Keratinocyte (primary cell): ENCODE measurements at regions not wholly inside any gene's neighbourhood (a gene's known extent, or its start where the extent isn't known, plus 50 kb on each side); places are given as distances from the start of the nearest gene placed in this dataset.

Experiments
- DNase-seq: peaks from one replicate; pipeline ENCODE4 v3.0.0-alpha.2; 2011; ENCODE audit warnings: low read depth, missing footprints, low spot score
- FAIRE-seq: peaks from 2 replicates; lab custom pipeline; 2011; peaks lifted over from hg19 to GRCh38; lab: Jason Lieb, UNC
- H2AFZ ChIP-seq: 2 replicates; pipeline ENCODE4 v1.6.0; 2012; ENCODE audit warnings: low read length, control low read depth, inconsistent platforms; ENCODE audit not compliant: control insufficient read depth
- H3K27ac ChIP-seq: 2 replicates; pipeline ENCODE4 v1.5.1; 2011; ENCODE audit warnings: low read length; ENCODE audit not compliant: control insufficient read depth, insufficient read depth
- H3K27me3 ChIP-seq: 3 replicates; pipeline ENCODE4 v1.6.0; 2011; ENCODE audit warnings: low read length; ENCODE audit not compliant: control insufficient read depth, insufficient read depth; ENCODE audit errors: extremely low read depth
- H3K36me3 ChIP-seq, 2 experiments: 2 replicates in 1 of 2; 3 replicates in 1 of 2; pipeline ENCODE4 v1.5.1; 2011; ENCODE audit warnings: low read length in 2 of 2, mild to moderate bottlenecking in 1 of 2; ENCODE audit not compliant: control insufficient read depth in 2 of 2, insufficient read depth in 2 of 2; ENCODE audit errors: extremely low read depth in 1 of 2
- H3K4me1 ChIP-seq: 3 replicates; pipeline ENCODE4 v1.5.1; 2011; ENCODE audit warnings: low read length; ENCODE audit not compliant: control insufficient read depth, insufficient read depth; ENCODE audit errors: extremely low read depth
- H3K4me2 ChIP-seq: 3 replicates; pipeline ENCODE4 v1.6.0; 2011; ENCODE audit warnings: low read depth, low read length; ENCODE audit not compliant: control insufficient read depth, insufficient read depth; ENCODE audit errors: extremely low read depth
- H3K4me3 ChIP-seq, 3 experiments: fragments of 200-600 bp in 1 of 3; sonication (generic) in 1 of 3; 2 replicates in 2 of 3; 3 replicates in 1 of 3; pipeline ENCODE4 v1.5.1; 2011 to 2016; ENCODE audit warnings: low read length in 3 of 3, mild to moderate bottlenecking in 3 of 3, control low read depth in 2 of 3, inconsistent platforms in 1 of 3, low read depth in 1 of 3, mixed read lengths in 1 of 3, mixed run types in 1 of 3, moderate library complexity in 1 of 3; ENCODE audit not compliant: control insufficient read depth in 2 of 3, insufficient read depth in 2 of 3; ENCODE audit errors: extremely low read depth in 1 of 3
- H3K79me2 ChIP-seq: 2 replicates; pipeline ENCODE4 v1.6.0; 2012; ENCODE audit warnings: low read length; ENCODE audit not compliant: control insufficient read depth, insufficient read depth
- H3K9ac ChIP-seq: 3 replicates; pipeline ENCODE4 v1.6.0; 2011; ENCODE audit warnings: low read length; ENCODE audit not compliant: control insufficient read depth, insufficient read depth; ENCODE audit errors: extremely low read depth
- H3K9me1 ChIP-seq: 3 replicates; pipeline ENCODE4 v1.6.0; 2011; ENCODE audit warnings: low read length; ENCODE audit not compliant: control insufficient read depth, insufficient read depth; ENCODE audit errors: extremely low read depth
- H3K9me3 ChIP-seq: 2 replicates; pipeline ENCODE4 v1.5.1; 2012; ENCODE audit warnings: low read depth, low read length; ENCODE audit not compliant: control insufficient read depth
- H4K20me1 ChIP-seq: 3 replicates; pipeline ENCODE4 v1.6.0; 2011; ENCODE audit warnings: low read length; ENCODE audit not compliant: control insufficient read depth, insufficient read depth; ENCODE audit errors: extremely low read depth
- EZH2 ChIP-seq: IDR thresholded peaks from one replicate; pipeline ENCODE4 v1.6.1; 2012; ENCODE audit warnings: inconsistent platforms, mild to moderate bottlenecking, low read length, moderate library complexity
- dilution Hi-C: fragments of 300-500 bp; cut with MboI; formaldehyde crosslinking; loops from one replicate; pipeline ENCODE4 v1.7.0; 2020; ENCODE audit warnings: low sequenced_read_pairs; ENCODE audit not compliant: extremely low pct_ligation_motif_present
- TF ChIP-seq, protein P1 (sequence below), 3 experiments: IDR thresholded peaks in 1 of 3; conservative IDR thresholded peaks in 1 of 3; optimal IDR thresholded peaks in 1 of 3; 2 replicates in 2 of 3; 3 replicates in 1 of 3; pipeline versions ENCODE3 to v1.5.1; 2011; ENCODE audit warnings: low read length in 3 of 3, mild to moderate bottlenecking in 3 of 3, moderate library complexity in 2 of 3, control low read depth in 1 of 3, inconsistent platforms in 1 of 3; ENCODE audit not compliant: insufficient read depth in 2 of 3; ENCODE audit errors: extremely low read depth in 1 of 3

DNA sequence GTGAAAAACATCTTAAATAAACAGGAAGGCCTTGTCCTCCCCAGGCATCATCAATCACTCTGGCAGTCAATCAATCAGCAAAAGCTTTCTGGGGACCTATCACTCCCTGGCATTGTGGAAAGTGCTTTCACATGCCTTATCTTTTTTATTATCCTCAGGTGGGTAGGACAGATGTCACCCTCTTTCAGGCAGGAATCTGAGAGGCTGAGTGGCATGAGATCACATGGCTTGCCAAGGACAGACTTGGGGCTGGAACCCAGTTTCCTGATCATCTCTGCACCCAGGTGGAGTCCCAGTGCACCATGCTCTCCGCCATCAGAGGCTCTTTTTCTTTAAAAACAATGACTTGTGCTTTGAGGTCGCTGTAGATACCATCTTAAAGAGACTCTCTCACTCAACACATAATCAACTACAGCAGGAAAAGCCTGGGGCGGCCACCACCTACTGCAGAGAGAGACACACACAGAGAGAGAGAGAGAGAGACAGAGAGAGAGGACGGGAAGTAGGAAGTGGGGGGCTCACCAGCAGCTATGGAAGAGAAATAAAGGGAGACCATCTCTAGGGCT lies 282.7 kb downstream of the PTTG2 start:
- H4K20me1 ChIP-seq: no peaks in the 10 kb centered on the region
- no peak for FAIRE-seq
- no peaks in the 10 kb centered on the region for H3K27me3 ChIP-seq
- no peak overlapping the region for H3K4me2 ChIP-seq
- no peak for TF ChIP-seq EZH2
- TF ChIP-seq, protein P1, sequence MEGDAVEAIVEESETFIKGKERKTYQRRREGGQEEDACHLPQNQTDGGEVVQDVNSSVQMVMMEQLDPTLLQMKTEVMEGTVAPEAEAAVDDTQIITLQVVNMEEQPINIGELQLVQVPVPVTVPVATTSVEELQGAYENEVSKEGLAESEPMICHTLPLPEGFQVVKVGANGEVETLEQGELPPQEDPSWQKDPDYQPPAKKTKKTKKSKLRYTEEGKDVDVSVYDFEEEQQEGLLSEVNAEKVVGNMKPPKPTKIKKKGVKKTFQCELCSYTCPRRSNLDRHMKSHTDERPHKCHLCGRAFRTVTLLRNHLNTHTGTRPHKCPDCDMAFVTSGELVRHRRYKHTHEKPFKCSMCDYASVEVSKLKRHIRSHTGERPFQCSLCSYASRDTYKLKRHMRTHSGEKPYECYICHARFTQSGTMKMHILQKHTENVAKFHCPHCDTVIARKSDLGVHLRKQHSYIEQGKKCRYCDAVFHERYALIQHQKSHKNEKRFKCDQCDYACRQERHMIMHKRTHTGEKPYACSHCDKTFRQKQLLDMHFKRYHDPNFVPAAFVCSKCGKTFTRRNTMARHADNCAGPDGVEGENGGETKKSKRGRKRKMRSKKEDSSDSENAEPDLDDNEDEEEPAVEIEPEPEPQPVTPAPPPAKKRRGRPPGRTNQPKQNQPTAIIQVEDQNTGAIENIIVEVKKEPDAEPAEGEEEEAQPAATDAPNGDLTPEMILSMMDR (optimal IDR thresholded peaks at IDR 0.05 in 1 of 3, IDR thresholded peaks at IDR 0.05 in 1 of 3, conservative IDR thresholded peaks at IDR 0.05 in 1 of 3; ENCODE audit: extremely low read depth in 1 of 3, insufficient read depth in 2 of 3, low read length in 3 of 3): no peak
- peaks cover 12% of the 10 kb centered on the region for H3K4me1 ChIP-seq
- dilution Hi-C loops: no loop called here
- no peak overlapping the region for H3K4me3 ChIP-seq
- DNase-seq: no peak
- no peaks in the 10 kb centered on the region for H3K9me3 ChIP-seq
- no peaks in the 10 kb centered on the region for H3K36me3 ChIP-seq
- no peaks in the 10 kb centered on the region for H3K9me1 ChIP-seq
- H2AFZ ChIP-seq: peak overlapping the region; percentile 37
- H3K79me2 ChIP-seq: no peaks in the 10 kb centered on the region
- no peak overlapping the region for H3K9ac ChIP-seq
- H3K27ac ChIP-seq: no peak overlapping the region

DNA sequence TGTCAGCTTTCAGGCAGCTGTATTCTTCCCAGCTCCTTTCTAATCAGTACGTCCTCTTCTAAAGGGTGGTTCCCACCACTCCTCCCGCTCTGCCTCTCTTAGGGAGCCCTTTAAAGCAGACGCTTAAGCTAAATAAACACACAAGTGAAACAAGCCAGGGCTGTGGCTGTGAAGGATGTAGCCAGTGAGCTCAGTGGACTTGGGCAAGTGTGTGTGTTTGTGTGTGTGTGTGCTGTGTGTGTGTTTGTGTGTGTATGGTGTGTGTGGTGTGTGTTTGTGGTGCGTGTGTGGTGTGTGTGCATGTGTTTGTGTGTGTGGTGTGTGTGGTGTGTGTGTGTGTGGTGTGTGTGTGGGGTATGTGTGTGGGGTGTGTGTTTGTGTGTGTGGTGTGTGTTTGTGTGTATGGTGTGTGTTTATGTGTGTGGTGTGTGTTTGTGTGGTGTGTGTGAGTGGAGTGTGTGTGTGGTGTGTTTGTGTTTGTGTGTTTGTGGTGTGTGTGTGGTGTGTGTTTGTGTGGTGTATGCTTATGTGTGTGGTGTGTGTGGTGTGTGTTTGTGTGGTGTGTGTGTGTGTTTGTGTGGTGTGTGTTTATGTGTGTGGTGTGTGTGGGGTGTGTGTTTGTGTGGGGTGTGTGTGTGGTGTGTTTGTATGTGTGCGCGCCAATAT lies 283.3 kb downstream of the PTTG2 start:
- H3K27ac ChIP-seq: no peak overlapping the region
- DNase-seq (no peak), FAIRE-seq (no peak)
- H3K27me3 ChIP-seq: no peaks in the 10 kb centered on the region
- H3K9me1 ChIP-seq: no peaks in the 10 kb centered on the region
- H3K9ac ChIP-seq: no peak overlapping the region
- H3K4me1 ChIP-seq: peaks cover 12% of the 10 kb centered on the region
- no peak for TF ChIP-seq EZH2
- TF ChIP-seq, protein P1 (optimal IDR thresholded peaks at IDR 0.05 in 1 of 3, IDR thresholded peaks at IDR 0.05 in 1 of 3, conservative IDR thresholded peaks at IDR 0.05 in 1 of 3; ENCODE audit: extremely low read depth in 1 of 3, insufficient read depth in 2 of 3, low read length in 3 of 3): no peak
- H3K9me3 ChIP-seq: no peaks in the 10 kb centered on the region
- H3K4me2 ChIP-seq: no peak overlapping the region
- no peaks in the 10 kb centered on the region for H3K36me3 ChIP-seq
- no peak overlapping the region for H3K4me3 ChIP-seq
- dilution Hi-C loops: no loop called here
- no peaks in the 10 kb centered on the region for H3K79me2 ChIP-seq
- peak overlapping the region; percentile 37 for H2AFZ ChIP-seq
- no peaks in the 10 kb centered on the region for H4K20me1 ChIP-seq
